HepG2 (cell line): ENCODE measurements at regions not wholly inside any gene's neighbourhood (a gene's known extent, or its start where the extent isn't known, plus 50 kb on each side); places are given as distances from the start of the nearest gene placed in this dataset.

Source experiments
- EZH2 ChIP-seq: conservative IDR thresholded peaks from 2 replicates; pipeline ENCODE4 v1.6.1; 2012; ENCODE audit warnings: mild to moderate bottlenecking, low read depth, low read length, moderate library complexity
- GABPB1 ChIP-seq: IDR thresholded peaks from 2 replicates; pipeline ENCODE4 v1.6.1; 2016; ENCODE audit warnings: mild to moderate bottlenecking, missing genetic modification reagents, moderate library complexity, missing compliant biosample characterization
- HNRNPLL ChIP-seq: fragments of 200-400 bp; formaldehyde crosslinking; IDR thresholded peaks from 2 replicates; pipeline ENCODE4 v1.6.1; 2017; ENCODE audit warnings: mild to moderate bottlenecking, low read depth, low read length; ENCODE audit not compliant: poor library complexity, severe bottlenecking
- JUNB ChIP-seq: sonication (generic); formaldehyde crosslinking; IDR thresholded peaks from 2 replicates; pipeline ENCODE4 v1.8.0; 2022; ENCODE audit warnings: missing genetic modification reagents, mild to moderate bottlenecking, borderline replicate concordance
- KAT2B ChIP-seq: fragments of 150-350 bp; IDR thresholded peaks from 2 replicates; pipeline ENCODE4 v1.6.1; 2014; ENCODE audit warnings: low read depth, low read length, borderline replicate concordance
- MEF2D ChIP-seq: sonication (generic); formaldehyde crosslinking; IDR thresholded peaks from 2 replicates; pipeline ENCODE4 v1.5.1; 2020; ENCODE audit warnings: mild to moderate bottlenecking, missing genetic modification reagents
- NFIC ChIP-seq: IDR thresholded peaks from 2 replicates; pipeline ENCODE4 v1.6.1; 2012; ENCODE audit warnings: mild to moderate bottlenecking, low read length, inconsistent platforms
- POLR2A ChIP-seq, 2 experiments: IDR thresholded peaks; 2 replicates each; pipeline ENCODE4 v1.6.1; 2011; ENCODE audit warnings: low read depth in 2 of 2, low read length in 2 of 2, mild to moderate bottlenecking in 1 of 2, moderate library complexity in 1 of 2; ENCODE audit not compliant: insufficient read depth in 1 of 2
- POLR2AphosphoS5 ChIP-seq: IDR thresholded peaks from 2 replicates; pipeline ENCODE4 v1.6.1; 2012; ENCODE audit warnings: low read depth, low read length
- TGIF2 ChIP-seq: IDR thresholded peaks from 2 replicates; pipeline ENCODE4 v1.6.1; 2016; ENCODE audit warnings: control low read depth, missing compliant biosample characterization
- ZNF234 ChIP-seq: sonication (generic); formaldehyde crosslinking; conservative IDR thresholded peaks from 2 replicates; pipeline ENCODE4 v1.5.1; 2020; ENCODE audit warnings: mild to moderate bottlenecking, missing genetic modification reagents
- TF ChIP-seq, protein P1 (sequence below): sonication (generic); formaldehyde crosslinking; IDR thresholded peaks from 2 replicates; pipeline ENCODE4 v1.5.0; 2020; ENCODE audit warnings: missing genetic modification reagents
- TF ChIP-seq, protein P2 (sequence below): sonication (generic); formaldehyde crosslinking; IDR thresholded peaks from 2 replicates; pipeline ENCODE4 v1.5.0; 2020; ENCODE audit warnings: mild to moderate bottlenecking, missing genetic modification reagents, moderate library complexity

DNA sequence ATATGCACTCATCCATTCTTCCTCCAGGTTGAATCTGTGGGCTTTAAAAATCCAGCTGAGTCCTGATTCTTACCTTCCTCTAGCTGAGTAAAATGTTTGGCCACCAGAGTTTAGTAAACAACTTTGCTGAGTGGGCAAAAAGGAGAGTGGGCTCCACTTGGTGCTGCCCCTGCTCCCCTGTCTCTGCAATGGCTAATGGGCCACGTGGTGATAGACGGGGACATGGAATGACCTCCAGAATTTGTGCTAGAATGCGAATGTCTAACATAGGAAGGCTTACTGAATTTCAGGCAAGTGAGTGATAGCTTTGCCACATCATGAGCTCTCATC is 137.3 kb upstream of the CES5A start:
- TF ChIP-seq TGIF2 (CRISPR knock-in tag) (no peak), NFIC (no peak), POLR2A (IDR thresholded peaks at IDR 0.05; ENCODE audit: insufficient read depth in 1 of 2, low read depth in 2 of 2, low read length in 2 of 2) (no peak), HNRNPLL (no peak), MEF2D (CRISPR knock-in tag) (no peak), KAT2B (no peak), POLR2AphosphoS5 (no peak), ZNF234 (CRISPR knock-in tag) (no peak), GABPB1 (CRISPR knock-in tag) (no peak), JUNB (CRISPR knock-in tag) (no peak), EZH2 (no peak)
- TF ChIP-seq, protein P1, sequence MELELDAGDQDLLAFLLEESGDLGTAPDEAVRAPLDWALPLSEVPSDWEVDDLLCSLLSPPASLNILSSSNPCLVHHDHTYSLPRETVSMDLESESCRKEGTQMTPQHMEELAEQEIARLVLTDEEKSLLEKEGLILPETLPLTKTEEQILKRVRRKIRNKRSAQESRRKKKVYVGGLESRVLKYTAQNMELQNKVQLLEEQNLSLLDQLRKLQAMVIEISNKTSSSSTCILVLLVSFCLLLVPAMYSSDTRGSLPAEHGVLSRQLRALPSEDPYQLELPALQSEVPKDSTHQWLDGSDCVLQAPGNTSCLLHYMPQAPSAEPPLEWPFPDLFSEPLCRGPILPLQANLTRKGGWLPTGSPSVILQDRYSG (CRISPR knock-in tag), result no peak
- TF ChIP-seq, protein P2, sequence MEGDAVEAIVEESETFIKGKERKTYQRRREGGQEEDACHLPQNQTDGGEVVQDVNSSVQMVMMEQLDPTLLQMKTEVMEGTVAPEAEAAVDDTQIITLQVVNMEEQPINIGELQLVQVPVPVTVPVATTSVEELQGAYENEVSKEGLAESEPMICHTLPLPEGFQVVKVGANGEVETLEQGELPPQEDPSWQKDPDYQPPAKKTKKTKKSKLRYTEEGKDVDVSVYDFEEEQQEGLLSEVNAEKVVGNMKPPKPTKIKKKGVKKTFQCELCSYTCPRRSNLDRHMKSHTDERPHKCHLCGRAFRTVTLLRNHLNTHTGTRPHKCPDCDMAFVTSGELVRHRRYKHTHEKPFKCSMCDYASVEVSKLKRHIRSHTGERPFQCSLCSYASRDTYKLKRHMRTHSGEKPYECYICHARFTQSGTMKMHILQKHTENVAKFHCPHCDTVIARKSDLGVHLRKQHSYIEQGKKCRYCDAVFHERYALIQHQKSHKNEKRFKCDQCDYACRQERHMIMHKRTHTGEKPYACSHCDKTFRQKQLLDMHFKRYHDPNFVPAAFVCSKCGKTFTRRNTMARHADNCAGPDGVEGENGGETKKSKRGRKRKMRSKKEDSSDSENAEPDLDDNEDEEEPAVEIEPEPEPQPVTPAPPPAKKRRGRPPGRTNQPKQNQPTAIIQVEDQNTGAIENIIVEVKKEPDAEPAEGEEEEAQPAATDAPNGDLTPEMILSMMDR (CRISPR knock-in tag), result no peak
